HL-60 (cell line): ENCODE measurements at regions not wholly inside any gene's neighbourhood (a gene's known extent, or its start where the extent isn't known, plus 50 kb on each side); places are given as distances from the start of the nearest gene placed in this dataset.

Experiments
- CTCF ChIP-seq: IDR thresholded peaks from one replicate; pipeline ENCODE4 v1.5.1; 2011; ENCODE audit warnings: low read length, control low read depth, inconsistent platforms; ENCODE audit not compliant: insufficient read depth
- GABPA ChIP-seq: IDR thresholded peaks from 2 replicates; pipeline ENCODE4 v1.6.1; 2012; ENCODE audit warnings: low read depth
- POLR2AphosphoS5 ChIP-seq: IDR thresholded peaks from 2 replicates; pipeline ENCODE4 v1.6.1; 2012; ENCODE audit warnings: low read depth
- REST ChIP-seq: IDR thresholded peaks from 2 replicates; pipeline ENCODE4 v1.6.1; 2012; ENCODE audit warnings: low read depth; ENCODE audit not compliant: insufficient replicate concordance

GRCh38 chr10:28881171-28881882 is 204.0 kb downstream of the BAMBI start:
- TF ChIP-seq CTCF (no peak), POLR2AphosphoS5 (no peak), REST (no peak), GABPA (no peak)
